LNCaP clone FGC (cell line): ENCODE measurements at regions not wholly inside any gene's neighbourhood (a gene's known extent, or its start where the extent isn't known, plus 50 kb on each side); places are given as distances from the start of the nearest gene placed in this dataset.

ENCODE experiments used
- DNase-seq: peaks from one replicate; pipeline ENCODE4 v3.0.0-alpha.2; 2011; ENCODE audit warnings: low read depth
- H3K4me3 ChIP-seq: 2 replicates; pipeline ENCODE4 v1.5.1; 2011; ENCODE audit warnings: mild to moderate bottlenecking, low read depth, low read length, control low read depth
- TF ChIP-seq, protein P1 (sequence below): IDR thresholded peaks from 2 replicates; pipeline ENCODE4 v1.5.1; 2012; ENCODE audit warnings: mild to moderate bottlenecking; ENCODE audit not compliant: control insufficient read depth, insufficient read depth; ENCODE audit errors: extremely low read depth

DNA sequence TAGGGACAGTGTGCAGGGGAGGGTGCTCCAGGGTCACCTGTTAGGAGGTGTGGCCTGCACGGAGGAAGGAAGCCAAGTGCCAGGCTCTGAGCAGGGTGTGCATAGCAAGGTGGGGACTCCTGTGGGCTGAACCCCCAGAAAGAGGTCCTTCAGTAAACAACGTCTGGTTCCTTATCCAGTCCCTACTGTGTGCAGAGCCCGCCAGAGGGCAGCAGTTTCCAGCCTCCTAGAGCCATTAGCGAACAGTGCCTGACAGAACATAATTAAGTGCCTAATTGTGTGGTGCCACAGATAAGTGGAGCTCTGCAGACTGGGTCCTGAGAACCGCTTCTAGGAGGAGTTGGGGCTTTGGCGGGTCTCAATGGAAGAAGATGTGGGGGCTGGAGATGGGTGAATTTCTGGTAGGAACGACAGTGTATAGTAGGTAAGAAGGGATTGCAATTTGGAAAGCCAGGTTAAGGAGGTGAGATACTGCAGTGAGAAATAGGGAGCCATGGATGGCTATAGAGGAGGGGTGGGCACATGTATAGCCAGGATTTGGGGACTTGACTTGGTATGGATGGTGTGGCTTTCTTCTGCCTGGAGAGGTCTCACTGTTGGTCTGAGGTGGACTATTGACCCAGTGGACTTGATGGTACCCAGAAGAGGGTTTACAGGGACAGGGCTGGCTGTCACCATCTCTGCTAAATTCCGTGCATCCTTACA lies 323.1 kb downstream of the ZNF536 start:
- DNase-seq = no peak
- H3K4me3 ChIP-seq = no peak overlapping the region
- TF ChIP-seq, protein P1, sequence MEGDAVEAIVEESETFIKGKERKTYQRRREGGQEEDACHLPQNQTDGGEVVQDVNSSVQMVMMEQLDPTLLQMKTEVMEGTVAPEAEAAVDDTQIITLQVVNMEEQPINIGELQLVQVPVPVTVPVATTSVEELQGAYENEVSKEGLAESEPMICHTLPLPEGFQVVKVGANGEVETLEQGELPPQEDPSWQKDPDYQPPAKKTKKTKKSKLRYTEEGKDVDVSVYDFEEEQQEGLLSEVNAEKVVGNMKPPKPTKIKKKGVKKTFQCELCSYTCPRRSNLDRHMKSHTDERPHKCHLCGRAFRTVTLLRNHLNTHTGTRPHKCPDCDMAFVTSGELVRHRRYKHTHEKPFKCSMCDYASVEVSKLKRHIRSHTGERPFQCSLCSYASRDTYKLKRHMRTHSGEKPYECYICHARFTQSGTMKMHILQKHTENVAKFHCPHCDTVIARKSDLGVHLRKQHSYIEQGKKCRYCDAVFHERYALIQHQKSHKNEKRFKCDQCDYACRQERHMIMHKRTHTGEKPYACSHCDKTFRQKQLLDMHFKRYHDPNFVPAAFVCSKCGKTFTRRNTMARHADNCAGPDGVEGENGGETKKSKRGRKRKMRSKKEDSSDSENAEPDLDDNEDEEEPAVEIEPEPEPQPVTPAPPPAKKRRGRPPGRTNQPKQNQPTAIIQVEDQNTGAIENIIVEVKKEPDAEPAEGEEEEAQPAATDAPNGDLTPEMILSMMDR = 0 out of 2 replicates have a peak, but pooled peaks have one; percentile 16

GRCh38 chr19:30694156-30694755 lies 322.1 kb downstream of the ZNF536 start:
- no peak overlapping the region for H3K4me3 ChIP-seq
- TF ChIP-seq, protein P1 = no peak
- DNase-seq = no peak

DNA sequence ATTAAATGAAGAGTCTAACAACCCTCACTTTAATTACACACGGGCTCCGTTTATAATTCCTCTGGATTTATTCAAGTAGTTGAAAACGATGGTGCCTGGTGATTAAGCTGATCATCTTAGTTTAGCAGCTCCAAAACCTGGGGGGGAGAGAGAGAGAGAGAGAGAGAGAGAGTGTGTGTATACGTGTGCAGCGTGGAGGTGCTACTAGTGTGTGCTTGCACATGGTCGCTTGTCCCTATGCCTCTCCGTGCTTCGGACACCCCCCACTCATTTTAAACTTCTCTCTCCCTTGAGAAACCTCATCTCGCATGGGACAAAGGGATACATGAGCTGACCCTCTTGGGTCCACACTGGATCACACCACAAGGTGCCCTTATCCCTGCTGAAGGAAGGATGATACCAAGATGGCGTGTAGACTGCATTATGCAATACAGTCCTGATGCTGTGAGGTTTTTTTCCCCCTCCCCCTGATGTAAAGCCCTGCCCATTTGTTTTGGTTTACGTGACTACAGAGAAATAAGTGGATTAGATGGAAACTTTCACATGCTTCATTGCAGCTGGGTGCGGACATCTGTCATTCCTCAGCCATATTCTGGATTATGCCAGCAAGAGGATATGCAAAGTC lies 320.8 kb downstream of the ZNF536 start:
- no peak for DNase-seq
- no peak overlapping the region for H3K4me3 ChIP-seq
- TF ChIP-seq, protein P1 = no peak

GRCh38 chr19:30692181-30692811 lies 320.1 kb downstream of the ZNF536 start:
- DNase-seq = no peak
- TF ChIP-seq, protein P1 = no peak
- no peak overlapping the region for H3K4me3 ChIP-seq

- H3K4me3 ChIP-seq = no peak overlapping the region
- no peak for DNase-seq
- TF ChIP-seq, protein P1 = no peak
Measured at GRCh38 chr19:30691819-30692166, 319.6 kb downstream of the ZNF536 start.

DNA sequence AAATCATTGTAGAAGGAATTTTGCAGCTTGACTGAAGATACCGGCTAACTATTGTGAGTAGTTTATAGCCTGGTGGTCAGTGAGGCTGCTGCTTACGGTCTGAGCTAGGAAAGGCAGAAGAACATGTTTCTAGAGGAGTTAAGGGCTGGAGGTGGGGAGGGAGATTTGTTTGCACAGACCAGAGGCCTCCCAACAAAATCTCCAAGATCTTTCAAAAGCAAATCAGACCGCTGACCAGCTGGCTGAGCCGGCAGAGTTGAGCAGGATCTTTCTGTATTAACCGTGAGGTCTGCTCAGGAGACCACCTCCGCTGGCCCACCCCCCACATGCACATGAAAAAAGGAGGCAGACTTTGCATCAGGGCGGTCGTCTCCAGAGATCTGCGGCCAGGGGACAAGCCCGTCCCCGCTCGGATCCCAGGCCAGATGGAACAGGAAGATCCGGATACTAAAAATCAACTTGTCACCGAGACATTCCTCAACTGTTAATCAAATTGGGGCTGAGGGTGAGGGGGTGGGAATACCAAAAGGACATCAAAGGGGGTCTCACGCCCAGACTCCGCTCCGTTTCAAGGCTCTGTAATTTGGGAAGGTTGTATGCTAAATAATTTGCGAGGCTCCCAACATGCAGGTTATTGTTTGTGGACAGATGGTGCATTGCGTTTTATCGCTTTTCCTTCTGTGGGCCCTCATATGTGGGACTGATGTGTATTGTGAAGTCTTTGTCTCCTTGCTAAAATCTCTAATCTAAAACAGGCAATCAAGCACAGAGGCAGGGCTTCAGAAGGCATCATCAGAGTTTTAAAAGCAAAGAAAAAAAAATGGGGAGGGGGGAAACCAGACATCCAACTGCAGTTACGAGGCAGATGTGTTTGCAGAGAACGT lies 319.0 kb downstream of the ZNF536 start:
- DNase-seq = no peak
- TF ChIP-seq, protein P1 = no peak

More for the DNA sequence above, 319.0 kb downstream of the ZNF536 start:
- no peak overlapping the region for H3K4me3 ChIP-seq
